DOHH2 (cell line): ENCODE measurements at regions not wholly inside any gene's neighbourhood (a gene's known extent, or its start where the extent isn't known, plus 50 kb on each side); places are given as distances from the start of the nearest gene placed in this dataset.

Source experiments
- H3F3A ChIP-seq: fragments of 200-600 bp; sonication (generic), shearing (Covaris generic); 2 replicates; pipeline ENCODE4 v1.6.0; 2016; ENCODE audit warnings: antibody characterized with exemption, mild to moderate bottlenecking; ENCODE audit not compliant: control insufficient read depth, insufficient read depth
- H3K27ac ChIP-seq: fragments of 200-600 bp; sonication (generic); 2 replicates; pipeline ENCODE4 v1.5.1; 2014; ENCODE audit warnings: low read depth, mild to moderate bottlenecking, low read length, moderate library complexity
- H3K27me3 ChIP-seq: fragments of 200-600 bp; sonication (generic); 2 replicates; pipeline ENCODE4 v1.6.1; 2014; ENCODE audit warnings: mild to moderate bottlenecking, low read length, mixed read lengths; ENCODE audit not compliant: control insufficient read depth
- H3K36me3 ChIP-seq: fragments of 200-600 bp; sonication (generic); 2 replicates; pipeline ENCODE4 v1.6.1; 2014; ENCODE audit warnings: mild to moderate bottlenecking, low read length, moderate library complexity, mixed read lengths; ENCODE audit not compliant: control insufficient read depth
- H3K4me1 ChIP-seq: fragments of 200-600 bp; sonication (generic); 2 replicates; pipeline ENCODE4 v1.6.1; 2014; ENCODE audit warnings: mild to moderate bottlenecking, low read length, mixed read lengths; ENCODE audit not compliant: control insufficient read depth
- H3K4me2 ChIP-seq: fragments of 200-600 bp; sonication (generic); 2 replicates; pipeline ENCODE4 v1.6.0; 2014; ENCODE audit warnings: mild to moderate bottlenecking, low read length, moderate library complexity
- H3K4me3 ChIP-seq: fragments of 200-600 bp; sonication (generic); 2 replicates; pipeline ENCODE4 v1.5.1; 2014; ENCODE audit warnings: mild to moderate bottlenecking, low read length, mixed read lengths
- H3K79me2 ChIP-seq: fragments of 200-600 bp; sonication (generic); 2 replicates; pipeline ENCODE4 v1.6.1; 2014; ENCODE audit warnings: mild to moderate bottlenecking, low read length, mixed read lengths; ENCODE audit not compliant: control insufficient read depth
- H3K9me2 ChIP-seq: fragments of 200-600 bp; sonication (generic); replicated peaks from 2 replicates; pipeline ENCODE4 v1.6.1; 2014; ENCODE audit warnings: mild to moderate bottlenecking, low read length, mixed read lengths; ENCODE audit not compliant: control insufficient read depth
- H3K9me3 ChIP-seq: fragments of 200-600 bp; sonication (generic); 2 replicates; pipeline ENCODE4 v1.6.1; 2014; ENCODE audit warnings: antibody characterized with exemption, low read length, mixed read lengths; ENCODE audit not compliant: control insufficient read depth, insufficient read depth
- H4K20me1 ChIP-seq: fragments of 200-600 bp; sonication (generic); 2 replicates; pipeline ENCODE4 v1.6.0; 2014; ENCODE audit warnings: low read depth, mild to moderate bottlenecking, antibody characterized with exemption, low read length, moderate library complexity; ENCODE audit not compliant: control insufficient read depth, insufficient read depth
- EZH2phosphoT487 ChIP-seq: fragments of 200-600 bp; sonication (generic); IDR thresholded peaks from 2 replicates; pipeline ENCODE4 v1.6.1; 2017; ENCODE audit warnings: borderline replicate concordance, mild to moderate bottlenecking, antibody characterized with exemption, low read length, moderate library complexity, mixed read lengths
- TF ChIP-seq, protein P1 (sequence below): fragments of 200-600 bp; sonication (generic); IDR thresholded peaks from one replicate; pipeline ENCODE4 v1.5.1; 2014; ENCODE audit warnings: antibody characterized with exemption, mild to moderate bottlenecking, low read depth, low read length; ENCODE audit not compliant: poor library complexity, severe bottlenecking

GRCh38 chr13:60265566-60265965, 101.8 kb upstream of the DIAPH3 start:
- Histone ChIP-seq H3K79me2 (no peaks in the 10 kb centered on the region), H3K27ac (no peak overlapping the region), H3K9me3 (no peaks in the 10 kb centered on the region; the same call in 1 of the 2 replicates), H3K4me2 (no peak overlapping the region), H3K27me3 (no peaks in the 10 kb centered on the region), H3K36me3 (no peaks in the 10 kb centered on the region), H4K20me1 (no peaks in the 10 kb centered on the region), H3K4me1 (no peaks in the 10 kb centered on the region), H3F3A (no peaks in the 10 kb centered on the region), H3K9me2 (no peaks in the 10 kb centered on the region), H3K4me3 (no peak overlapping the region)
- TF ChIP-seq EZH2phosphoT487 = no peak
- TF ChIP-seq, protein P1, sequence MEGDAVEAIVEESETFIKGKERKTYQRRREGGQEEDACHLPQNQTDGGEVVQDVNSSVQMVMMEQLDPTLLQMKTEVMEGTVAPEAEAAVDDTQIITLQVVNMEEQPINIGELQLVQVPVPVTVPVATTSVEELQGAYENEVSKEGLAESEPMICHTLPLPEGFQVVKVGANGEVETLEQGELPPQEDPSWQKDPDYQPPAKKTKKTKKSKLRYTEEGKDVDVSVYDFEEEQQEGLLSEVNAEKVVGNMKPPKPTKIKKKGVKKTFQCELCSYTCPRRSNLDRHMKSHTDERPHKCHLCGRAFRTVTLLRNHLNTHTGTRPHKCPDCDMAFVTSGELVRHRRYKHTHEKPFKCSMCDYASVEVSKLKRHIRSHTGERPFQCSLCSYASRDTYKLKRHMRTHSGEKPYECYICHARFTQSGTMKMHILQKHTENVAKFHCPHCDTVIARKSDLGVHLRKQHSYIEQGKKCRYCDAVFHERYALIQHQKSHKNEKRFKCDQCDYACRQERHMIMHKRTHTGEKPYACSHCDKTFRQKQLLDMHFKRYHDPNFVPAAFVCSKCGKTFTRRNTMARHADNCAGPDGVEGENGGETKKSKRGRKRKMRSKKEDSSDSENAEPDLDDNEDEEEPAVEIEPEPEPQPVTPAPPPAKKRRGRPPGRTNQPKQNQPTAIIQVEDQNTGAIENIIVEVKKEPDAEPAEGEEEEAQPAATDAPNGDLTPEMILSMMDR = no peak

DNA sequence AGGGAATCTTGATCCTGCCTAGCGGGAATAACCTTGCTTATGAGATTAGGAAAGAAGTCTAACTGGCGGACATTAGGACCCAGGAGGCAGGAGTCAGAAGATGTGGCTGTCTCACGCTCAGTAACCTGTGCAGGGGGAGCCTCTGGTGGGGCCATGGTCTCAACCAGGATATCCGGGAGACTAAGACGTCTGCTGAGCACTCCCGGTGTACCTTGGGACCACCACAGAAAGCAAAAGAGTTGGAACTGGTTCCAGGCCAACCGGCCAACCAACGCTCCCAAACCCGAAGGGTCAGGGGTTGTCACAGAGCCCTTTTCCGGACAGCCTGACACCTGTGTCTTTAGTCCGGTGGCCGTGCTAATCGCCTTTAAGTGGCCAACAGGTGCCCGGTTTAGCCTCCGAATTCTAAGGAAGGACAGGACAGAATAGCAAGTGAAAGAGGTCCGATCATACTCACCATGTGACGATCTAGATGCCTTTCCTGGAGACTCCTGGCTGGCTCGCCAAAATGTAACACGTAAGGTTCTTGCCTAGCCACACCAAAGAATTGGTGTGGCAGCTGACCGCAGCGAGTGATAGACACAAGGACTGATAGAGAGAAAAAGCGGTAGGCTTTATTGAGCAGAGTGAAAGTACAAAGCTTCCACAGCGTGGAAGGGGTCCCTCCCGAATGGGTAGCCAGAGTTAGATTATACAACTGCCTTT, 103.9 kb upstream of the DIAPH3 start:
- Histone ChIP-seq H3K4me2 (no peak overlapping the region), H3F3A (no peaks in the 10 kb centered on the region), H3K27me3 (no peaks in the 10 kb centered on the region), H3K9me3 (no peaks in the 10 kb centered on the region; the same call in 1 of the 2 replicates), H3K79me2 (no peaks in the 10 kb centered on the region), H4K20me1 (no peaks in the 10 kb centered on the region), H3K27ac (no peak overlapping the region), H3K9me2 (no peaks in the 10 kb centered on the region), H3K4me3 (no peak overlapping the region), H3K4me1 (no peaks in the 10 kb centered on the region), H3K36me3 (no peaks in the 10 kb centered on the region)
- no peak for TF ChIP-seq EZH2phosphoT487
- TF ChIP-seq, protein P1 = no peak

GRCh38 chr13:60268203-60268555, 104.5 kb upstream of the DIAPH3 start:
- TF ChIP-seq EZH2phosphoT487 = no peak
- TF ChIP-seq, protein P1 = no peak
- H3K27me3 ChIP-seq = no peaks in the 10 kb centered on the region
- no peaks in the 10 kb centered on the region for H3K4me1 ChIP-seq
- H3K27ac ChIP-seq = no peak overlapping the region
- no peaks in the 10 kb centered on the region; the same call in 1 of the 2 replicates for H3K9me3 ChIP-seq
- H4K20me1 ChIP-seq = no peaks in the 10 kb centered on the region
- H3K9me2 ChIP-seq = no peaks in the 10 kb centered on the region
- no peak overlapping the region for H3K4me3 ChIP-seq
- no peaks in the 10 kb centered on the region for H3F3A ChIP-seq
- H3K4me2 ChIP-seq = no peak overlapping the region
- H3K36me3 ChIP-seq = no peaks in the 10 kb centered on the region
- H3K79me2 ChIP-seq = no peaks in the 10 kb centered on the region
